Activated T-cell treated with anti-CD3 and anti-CD28 coated beads, Interleukin-2, amount 50 U/mL, for 72 hours (primary cell): ENCODE measurements at regions not wholly inside any gene's neighbourhood (a gene's known extent, or its start where the extent isn't known, plus 50 kb on each side); places are given as distances from the start of the nearest gene placed in this dataset.
A peak's percentile ranks its signal among the peaks of the same experiment; 100 is the strongest.

Experiments used
- ATAC-seq, 2 donors: fragments of 150-1000 bp; cut with Tn5 transposase; replicated peaks in 1 of 2; 2 replicates each; pipeline ENCODE4 v1.10.0; 2021; ENCODE audit warnings: moderate library complexity in 2 of 2, mild to moderate bottlenecking in 1 of 2
- DNase-seq, 2 donors: peaks; one replicate each; pipeline ENCODE4 v3.0.0; 2021 to 2022; ENCODE audit warnings: mixed read lengths in 1 of 2
- H3K27ac Mint-ChIP-seq: one replicate; pipeline ENCODE4 v1.8.0; 2022; ENCODE audit warnings: mild to moderate bottlenecking, moderate library complexity, mixed read lengths
- H3K27me3 Mint-ChIP-seq: one replicate; pipeline ENCODE4 v1.8.0; 2022; ENCODE audit warnings: low read depth, mixed read lengths
- H3K36me3 Mint-ChIP-seq, 2 donors: one replicate each; pipeline ENCODE4 v1.8.0; 2022; ENCODE audit warnings: mixed read lengths in 2 of 2, mild to moderate bottlenecking in 1 of 2; ENCODE audit not compliant: insufficient read depth in 2 of 2
- H3K4me1 Mint-ChIP-seq: one replicate; pipeline ENCODE4 v1.8.0; 2022; ENCODE audit warnings: low read depth, mixed read lengths
- H3K4me3 Mint-ChIP-seq, 2 donors: one replicate each; pipeline ENCODE4 v1.8.0; 2022; ENCODE audit warnings: mild to moderate bottlenecking in 2 of 2, mixed read lengths in 2 of 2, moderate library complexity in 2 of 2
- H3K9me3 Mint-ChIP-seq, 2 donors: one replicate each; pipeline ENCODE4 v1.8.0; 2022; ENCODE audit warnings: mixed read lengths in 2 of 2

GRCh38 chr18:54100920-54101470, 123.5 kb downstream of the MBD2 start:
- ATAC-seq (no peak), DNase-seq (no peak)
- H3K27ac Mint-ChIP-seq, result no peak overlapping the region
- H3K36me3 Mint-ChIP-seq, result peaks cover 0 to 3% of the 10 kb centered on the region in 2 donors
- H3K27me3 Mint-ChIP-seq, result no peaks in the 10 kb centered on the region
- H3K9me3 Mint-ChIP-seq, result peaks cover 3% of the 10 kb centered on the region in 2 donors
- no peak overlapping the region for H3K4me3 Mint-ChIP-seq
- H3K4me1 Mint-ChIP-seq, result no peaks in the 10 kb centered on the region

DNA sequence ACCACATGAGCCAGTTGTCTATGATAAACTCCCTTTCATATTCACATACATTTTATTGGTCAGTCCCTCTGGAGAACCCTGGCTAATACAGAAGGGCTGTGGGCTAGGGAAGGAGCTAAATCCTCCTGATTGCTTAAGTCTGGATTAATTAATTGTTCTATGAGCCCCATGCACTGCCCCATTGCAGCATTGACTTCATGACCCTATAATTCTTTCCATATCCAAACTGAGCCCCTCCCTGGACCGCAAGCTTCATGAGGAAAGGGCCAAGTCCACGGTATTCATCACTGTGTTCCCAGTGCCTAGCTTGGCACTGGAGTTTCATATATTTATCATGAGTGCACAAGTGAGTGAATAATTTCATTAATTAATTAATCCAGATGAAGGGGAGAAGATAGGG, 124.0 kb downstream of the MBD2 start:
- Mint-ChIP-seq H3K9me3 (peaks cover 3% of the 10 kb centered on the region in 2 donors), H3K4me3 (no peak overlapping the region)
- ATAC-seq, result no peak

DNA sequence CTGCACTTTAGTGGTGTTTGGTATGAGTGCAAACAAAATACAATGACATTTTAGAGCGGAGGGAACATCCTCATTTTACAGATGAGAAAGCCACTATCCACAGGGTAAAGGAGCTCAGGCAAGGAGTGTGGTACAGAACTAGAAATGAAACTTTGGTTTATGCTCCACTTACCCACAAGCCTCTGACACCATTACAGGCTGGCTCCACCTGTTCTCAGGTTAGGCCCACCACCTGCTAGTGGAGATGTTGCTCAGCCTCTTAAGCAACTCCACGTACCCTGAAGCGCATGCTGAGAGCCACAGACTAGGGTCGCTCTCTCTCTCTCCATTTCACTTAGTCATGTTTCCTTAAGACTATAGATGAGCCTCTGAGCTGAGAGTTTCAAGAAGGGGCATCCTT, 130.0 kb downstream of the MBD2 start:
- Mint-ChIP-seq H3K27me3 (no peaks in the 10 kb centered on the region), H3K4me1 (no peaks in the 10 kb centered on the region), H3K36me3 (peaks cover 0 to 3% of the 10 kb centered on the region in 2 donors), H3K9me3 (peaks cover 3% of the 10 kb centered on the region in 2 donors), H3K4me3 (no peak overlapping the region), H3K27ac (no peak overlapping the region)
- ATAC-seq (peak in 1 of 2 donors; percentile 60), DNase-seq (no peak)

More for the DNA sequence above, 124.0 kb downstream of the MBD2 start:
- Mint-ChIP-seq H3K36me3 (peaks cover 0 to 3% of the 10 kb centered on the region in 2 donors), H3K4me1 (no peaks in the 10 kb centered on the region), H3K27ac (no peak overlapping the region), H3K27me3 (no peaks in the 10 kb centered on the region)
- no peak for DNase-seq

DNA sequence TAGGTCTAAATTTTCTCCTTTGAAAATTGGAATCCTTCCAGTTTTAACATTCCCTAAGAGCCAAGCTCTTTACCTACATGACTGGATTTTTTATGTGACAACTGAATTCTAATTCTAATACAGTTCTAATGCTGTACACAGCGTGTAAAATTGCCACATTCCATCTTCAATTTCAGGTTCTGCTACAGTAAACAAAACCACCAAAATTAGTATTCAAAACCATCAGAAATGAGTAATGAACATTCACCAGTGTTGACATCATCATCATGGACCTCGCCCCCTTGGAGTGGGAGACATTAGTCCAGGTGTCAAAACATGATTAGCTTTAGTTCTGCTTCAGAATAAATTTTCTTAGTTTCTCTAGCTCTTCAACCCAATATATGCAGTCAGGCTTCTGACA, 133.6 kb downstream of the MBD2 start:
- no peaks in the 10 kb centered on the region for H3K27me3 Mint-ChIP-seq

GRCh38 chr18:54089749-54090459, 134.6 kb downstream of the MBD2 start:
- Mint-ChIP-seq H3K9me3 (no peaks in the 10 kb centered on the region), H3K36me3 (no peaks in the 10 kb centered on the region), H3K27me3 (no peaks in the 10 kb centered on the region), H3K4me3 (no peak overlapping the region), H3K4me1 (no peaks in the 10 kb centered on the region), H3K27ac (no peak overlapping the region)
- no peak for DNase-seq
- no peak for ATAC-seq

More for the DNA sequence above, 133.6 kb downstream of the MBD2 start:
- Mint-ChIP-seq H3K4me1 (no peaks in the 10 kb centered on the region), H3K4me3 (no peak overlapping the region), H3K36me3 (no peaks in the 10 kb centered on the region), H3K27ac (no peak overlapping the region), H3K9me3 (no peaks in the 10 kb centered on the region)
- ATAC-seq (no peak), DNase-seq (no peak)

DNA sequence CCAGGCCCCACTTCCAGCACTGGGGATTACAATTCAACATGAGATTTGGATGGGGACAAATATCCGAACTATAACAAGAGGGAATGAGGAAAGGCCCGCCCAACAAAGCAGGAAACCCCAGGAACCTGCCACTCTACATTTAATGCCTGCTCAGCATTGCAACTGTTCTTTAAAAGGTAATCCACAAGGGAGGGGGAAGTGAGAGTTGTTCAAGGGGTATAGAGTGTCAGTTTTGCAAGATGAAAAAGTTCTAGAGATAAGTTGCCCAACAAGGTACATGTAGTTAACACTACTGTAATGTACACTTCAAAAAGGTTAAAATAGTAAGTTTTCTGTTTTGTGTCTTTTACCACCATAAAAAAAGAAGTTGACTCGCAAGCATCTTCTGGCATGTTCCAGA, 137.6 kb downstream of the MBD2 start:
- peaks cover 8 to 9% of the 10 kb centered on the region in 2 donors for H3K36me3 Mint-ChIP-seq
- peaks cover 3 to 11% of the 10 kb centered on the region in 2 donors for H3K9me3 Mint-ChIP-seq
- peak overlapping the region; percentile 18 for H3K27ac Mint-ChIP-seq
- no peaks in the 10 kb centered on the region for H3K27me3 Mint-ChIP-seq
- DNase-seq (no peak), ATAC-seq (no peak)
- H3K4me1 Mint-ChIP-seq, result no peaks in the 10 kb centered on the region
- peak overlapping the region in 1 of 2 donors; percentile 61 for H3K4me3 Mint-ChIP-seq

DNA sequence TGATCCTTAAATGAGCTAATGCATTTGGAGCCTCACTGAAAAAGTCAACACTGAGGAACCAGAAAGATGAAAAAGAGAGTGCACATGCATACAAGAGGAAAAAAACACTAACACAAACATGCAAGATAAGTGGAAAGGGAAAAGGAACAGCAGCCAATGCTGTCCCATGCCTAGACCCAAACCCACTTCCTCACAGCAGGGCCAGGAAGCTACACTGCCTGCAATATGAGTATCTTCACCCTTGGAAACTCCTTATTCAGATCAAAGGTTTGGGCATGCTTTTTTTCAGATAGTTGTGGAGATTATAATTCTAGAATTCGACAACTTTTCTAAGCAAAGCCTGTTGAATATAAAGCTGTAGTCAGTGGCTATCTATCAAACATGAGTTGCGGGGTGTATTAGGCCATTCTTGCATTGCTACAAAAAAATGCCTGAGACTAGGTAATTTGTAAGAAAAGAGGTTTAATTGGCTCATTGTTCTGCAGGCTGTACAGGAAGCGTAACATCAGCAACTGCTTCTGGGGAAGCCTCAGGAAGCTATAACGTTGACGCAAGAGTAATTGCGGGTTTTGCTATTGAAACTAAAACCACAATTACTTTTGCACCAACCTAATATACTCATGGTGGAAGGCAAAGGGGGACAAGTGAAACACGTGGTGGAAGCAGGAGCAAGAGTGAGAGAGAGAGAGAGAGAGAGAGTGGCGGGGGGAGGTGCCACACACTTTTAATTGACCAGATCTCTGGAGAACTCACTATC, 138.2 kb downstream of the MBD2 start:
- DNase-seq (peak in 1 of 2 donors; percentile 12), ATAC-seq (peak in 1 of 2 donors; percentile 86)
- Mint-ChIP-seq H3K36me3 (peaks cover 8 to 10% of the 10 kb centered on the region in 2 donors), H3K27me3 (no peaks in the 10 kb centered on the region), H3K9me3 (peaks cover 3 to 11% of the 10 kb centered on the region in 2 donors), H3K27ac (no peak overlapping the region), H3K4me3 (peak overlapping the region in 1 of 2 donors; percentile 61), H3K4me1 (no peaks in the 10 kb centered on the region)

- H3K4me3 Mint-ChIP-seq, result no peak overlapping the region
- H3K27ac Mint-ChIP-seq, result no peak overlapping the region
- no peak for ATAC-seq
Measured at GRCh38 chr18:54080858-54081257, 143.6 kb downstream of the MBD2 start.

GRCh38 chr18:54076166-54076565, 148.3 kb downstream of the MBD2 start:
- Mint-ChIP-seq H3K27me3 (peaks cover 6% of the 10 kb centered on the region), H3K4me3 (no peak overlapping the region), H3K27ac (no peak overlapping the region), H3K9me3 (no peaks in the 10 kb centered on the region), H3K4me1 (no peaks in the 10 kb centered on the region), H3K36me3 (no peaks in the 10 kb centered on the region)
- DNase-seq, result no peak
- no peak for ATAC-seq

More at GRCh38 chr18:54080858-54081257, 143.6 kb downstream of the MBD2 start:
- no peak for DNase-seq
- peaks cover 6% of the 10 kb centered on the region for H3K27me3 Mint-ChIP-seq
- H3K9me3 Mint-ChIP-seq, result peaks cover 3 to 11% of the 10 kb centered on the region in 2 donors
- no peaks in the 10 kb centered on the region for H3K4me1 Mint-ChIP-seq
- H3K36me3 Mint-ChIP-seq, result peaks cover 8 to 10% of the 10 kb centered on the region in 2 donors

GRCh38 chr18:54075689-54076088, 148.8 kb downstream of the MBD2 start:
- Mint-ChIP-seq H3K9me3 (no peaks in the 10 kb centered on the region), H3K36me3 (no peaks in the 10 kb centered on the region), H3K4me1 (no peaks in the 10 kb centered on the region), H3K27ac (no peak overlapping the region), H3K4me3 (no peak overlapping the region), H3K27me3 (peaks cover 6% of the 10 kb centered on the region)
- ATAC-seq (no peak), DNase-seq (no peak)

GRCh38 chr18:54069729-54070128, 154.7 kb downstream of the MBD2 start:
- peaks cover 0 to 1% of the 10 kb centered on the region in 2 donors for H3K9me3 Mint-ChIP-seq
- no peaks in the 10 kb centered on the region for H3K4me1 Mint-ChIP-seq
- H3K4me3 Mint-ChIP-seq, result no peak overlapping the region
- no peak overlapping the region for H3K27ac Mint-ChIP-seq
- H3K27me3 Mint-ChIP-seq, result no peaks in the 10 kb centered on the region
- no peaks in the 10 kb centered on the region for H3K36me3 Mint-ChIP-seq
- ATAC-seq (no peak), DNase-seq (no peak)

DNA sequence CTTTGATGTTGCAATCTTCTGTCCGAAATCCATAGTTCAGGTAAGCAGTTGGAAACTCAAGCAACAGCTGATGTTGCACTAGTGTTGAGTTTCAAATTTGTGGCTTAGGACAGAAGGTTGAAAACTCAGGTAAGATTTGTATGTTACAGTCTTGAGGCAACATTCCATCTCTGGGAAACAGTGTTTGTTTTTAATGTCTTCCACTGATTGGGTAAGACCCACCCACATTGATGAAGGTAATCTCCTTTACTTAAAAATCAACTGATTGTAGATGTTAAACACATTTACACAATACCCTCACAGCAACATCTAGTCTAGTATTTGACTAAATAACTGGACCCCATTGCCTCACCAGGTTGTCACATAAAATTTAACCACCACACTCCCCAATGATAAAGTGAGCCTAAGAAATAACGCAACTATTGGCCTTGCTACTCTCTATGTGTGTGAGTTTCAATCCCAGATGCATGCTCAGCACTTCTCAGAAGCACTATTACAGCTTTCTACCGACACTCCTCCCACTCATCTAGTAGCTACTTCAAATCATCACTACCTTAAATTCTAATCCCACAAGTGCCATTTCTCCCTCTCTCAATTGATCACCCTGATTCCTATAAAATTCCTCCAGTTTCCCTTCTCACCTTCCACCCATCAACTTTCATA, 164.0 kb downstream of the MBD2 start:
- Mint-ChIP-seq H3K9me3 (peaks cover 0 to 1% of the 10 kb centered on the region in 2 donors), H3K27me3 (peaks cover 21% of the 10 kb centered on the region), H3K36me3 (no peaks in the 10 kb centered on the region), H3K27ac (no peak overlapping the region), H3K4me3 (no peak overlapping the region), H3K4me1 (no peaks in the 10 kb centered on the region)
- no peak for ATAC-seq
- no peak for DNase-seq
